GM12878 (cell line): ENCODE measurements at regions not wholly inside any gene's neighbourhood (a gene's known extent, or its start where the extent isn't known, plus 50 kb on each side); places are given as distances from the start of the nearest gene placed in this dataset.

Source experiments
- ATAC-seq: fragments of 200-7000 bp; cut with Tn5 transposase; 3 replicates; pipeline ENCODE4 v1.9.1; 2020; ENCODE audit warnings: mild to moderate bottlenecking, moderate library complexity
- BruUV-seq: library from RNA; stranded (reverse); fragments of 400-500 nt; replicated peaks from 2 replicates; lab custom pipeline; 2021; lab: Mats Ljungman, UMichigan
- CTCF ChIA-PET: fragments of 300-600 bp; sonication (Branson Sonifier 250); formaldehyde crosslinking; extraction: SDS; loops from one replicate; lab custom pipeline; 2021; ENCODE audit warnings: inconsistent platforms; lab: Yijun Ruan, JAX
- POLR2A ChIA-PET: fragments of 350-600 bp; formaldehyde crosslinking; extraction: SDS; loops from one replicate; lab custom pipeline; 2021; ENCODE audit warnings: inconsistent platforms; lab: Charles Lee
- RAD21 ChIA-PET: fragments of 300-600 bp; sonication (Branson Sonifier 250); formaldehyde crosslinking; loops from one replicate; lab custom pipeline; 2023; ENCODE audit warnings: antibody characterized with exemption; ENCODE audit not compliant: unreplicated experiment; lab: Charles Lee
- SMC1A ChIA-PET: fragments of 300-600 bp; sonication (Branson Sonifier 250); formaldehyde crosslinking; loops from one replicate; lab custom pipeline; 2023; ENCODE audit not compliant: unreplicated experiment, uncharacterized antibody; lab: Charles Lee
- DNase-seq: peaks from one replicate; pipeline ENCODE4 v3.0.0-alpha.2; 2011; ENCODE audit warnings: low read depth, low spot score
- FAIRE-seq: peaks from 3 replicates; lab custom pipeline; 2011; peaks lifted over from hg19 to GRCh38; lab: Jason Lieb, UNC
- H2AFZ ChIP-seq: 2 replicates; pipeline ENCODE4 v1.6.0; 2011; ENCODE audit warnings: low read depth, low read length, control low read depth; ENCODE audit not compliant: control insufficient read depth
- H3K27ac ChIP-seq: 2 replicates; pipeline ENCODE4 v1.5.1; 2011; ENCODE audit warnings: control low read depth; ENCODE audit not compliant: control insufficient read depth, insufficient read depth
- H3K27me3 ChIP-seq, 2 experiments: replicated peaks in 1 of 2; 2 replicates each; pipeline versions ENCODE4 v1.6.0 to v1.6.1; 2011; ENCODE audit warnings: low read length in 1 of 2; ENCODE audit not compliant: control insufficient read depth in 2 of 2, insufficient read depth in 2 of 2
- H3K36me3 ChIP-seq, 2 experiments: 2 replicates each; pipeline ENCODE4 v1.5.1; 2011; ENCODE audit warnings: low read length in 1 of 2; ENCODE audit not compliant: control insufficient read depth in 2 of 2, insufficient read depth in 2 of 2
- H3K4me1 ChIP-seq: 2 replicates; pipeline ENCODE4 v1.6.1; 2011; ENCODE audit warnings: mild to moderate bottlenecking, low read length, moderate library complexity, mixed read lengths; ENCODE audit not compliant: control insufficient read depth, insufficient read depth
- H3K4me2 ChIP-seq: 2 replicates; pipeline ENCODE4 v1.6.0; 2011; ENCODE audit warnings: control low read depth; ENCODE audit not compliant: control insufficient read depth, insufficient read depth
- H3K4me3 ChIP-seq: fragments of 200-600 bp; sonication (generic); 2 replicates; pipeline ENCODE4 v1.5.1; 2016
- H3K79me2 ChIP-seq: 2 replicates; pipeline ENCODE4 v1.6.0; 2011; ENCODE audit warnings: low read length; ENCODE audit not compliant: control insufficient read depth, insufficient read depth
- H3K9ac ChIP-seq: 2 replicates; pipeline ENCODE4 v1.8.0; 2011; ENCODE audit warnings: low read length, control low read depth, mixed read lengths; ENCODE audit not compliant: control insufficient read depth, insufficient read depth
- H3K9me3 ChIP-seq: replicated peaks from 3 replicates; pipeline ENCODE4 v1.5.1; 2011; ENCODE audit warnings: mild to moderate bottlenecking, low read length; ENCODE audit not compliant: control insufficient read depth, insufficient read depth
- H4K20me1 ChIP-seq: 2 replicates; pipeline ENCODE4 v1.6.0; 2011; ENCODE audit not compliant: control insufficient read depth, insufficient read depth
- ATF7 ChIP-seq: fragments of 450-650 bp; IDR thresholded peaks from 2 replicates; pipeline ENCODE4 v1.6.1; 2016; ENCODE audit warnings: low read depth, mild to moderate bottlenecking
- BCL11A ChIP-seq: IDR thresholded peaks from 2 replicates; pipeline ENCODE4 v1.6.1; 2011; ENCODE audit warnings: low read depth, low read length
- BHLHE40 ChIP-seq, 2 experiments: fragments of 450-650 bp in 1 of 2; IDR thresholded peaks; 2 replicates each; pipeline ENCODE4 v1.6.1; 2011 to 2017; ENCODE audit warnings: low read depth in 2 of 2, borderline replicate concordance in 1 of 2, improper control_type of control experiment in 1 of 2, low read length in 1 of 2, mild to moderate bottlenecking in 1 of 2
- CBX3 ChIP-seq: fragments of 200-600 bp; sonication (generic); IDR thresholded peaks from 2 replicates; pipeline ENCODE4 v1.6.1; 2016; ENCODE audit warnings: low read depth, borderline replicate concordance
- CHD1 ChIP-seq: IDR thresholded peaks from 2 replicates; pipeline ENCODE4 v1.6.1; 2012; ENCODE audit warnings: low read depth, low read length, improper control_type of control experiment
- IRF5 ChIP-seq: fragments of 450-650 bp; IDR thresholded peaks from 2 replicates; pipeline ENCODE4 v1.6.1; 2017; ENCODE audit warnings: borderline replicate concordance
- LARP7 ChIP-seq: fragments of 450-650 bp; IDR thresholded peaks from 2 replicates; pipeline ENCODE4 v1.6.1; 2017; ENCODE audit warnings: mild to moderate bottlenecking
- NFYB ChIP-seq: IDR thresholded peaks from 2 replicates; pipeline ENCODE4 v1.6.1; 2011; ENCODE audit warnings: low read depth, mild to moderate bottlenecking, low read length, improper control_type of control experiment, moderate library complexity; ENCODE audit not compliant: insufficient read depth
- NRF1 ChIP-seq: conservative IDR thresholded peaks from 2 replicates; pipeline ENCODE4 v1.6.1; 2011; ENCODE audit warnings: mild to moderate bottlenecking, low read depth, low read length, improper control_type of control experiment
- PAX8 ChIP-seq: fragments of 450-650 bp; IDR thresholded peaks from 2 replicates; pipeline ENCODE4 v1.6.1; 2017; ENCODE audit warnings: mild to moderate bottlenecking, moderate library complexity
- POLR2AphosphoS2 ChIP-seq: IDR thresholded peaks from 2 replicates; pipeline ENCODE4 v1.6.1; 2011; ENCODE audit warnings: low read depth, mild to moderate bottlenecking, low read length, improper control_type of control experiment, moderate library complexity
- POLR2AphosphoS5 ChIP-seq: IDR thresholded peaks from 2 replicates; pipeline ENCODE4 v1.6.1; 2011; ENCODE audit warnings: mild to moderate bottlenecking, low read length, inconsistent platforms
- RELA ChIP-seq: fragments of 450-650 bp; IDR thresholded peaks from 2 replicates; pipeline ENCODE4 v1.8.0; 2014; ENCODE audit warnings: borderline replicate concordance; ENCODE audit not compliant: partially characterized antibody
- SREBF2 ChIP-seq: IDR thresholded peaks from 2 replicates; pipeline ENCODE4 v1.6.1; 2012; ENCODE audit warnings: mild to moderate bottlenecking, low read length
- TAF1 ChIP-seq: IDR thresholded peaks from 2 replicates; pipeline ENCODE4 v1.6.1; 2011; ENCODE audit warnings: mild to moderate bottlenecking, low read depth, low read length, borderline replicate concordance
- ZNF217 ChIP-seq: fragments of 450-650 bp; IDR thresholded peaks from 2 replicates; pipeline ENCODE4 v1.6.1; 2017; ENCODE audit warnings: antibody characterized with exemption, mild to moderate bottlenecking
- WGBS: methylation state at CpG from one replicate; pipeline ENCODE4 v1.1.6; 2016; ENCODE audit warnings: low lambda C conversion rate; ENCODE audit not compliant: insufficient replicate concordance, insufficient coverage; ENCODE audit errors: missing lambda C conversion rate; 5-methylcytosine and 5-hydroxymethylcytosine counted together
- in situ Hi-C: fragments of 300-500 bp; cut with MboI; formaldehyde crosslinking; loops from 9 replicates; pipeline ENCODE4 v1.14.3; 2018; ENCODE audit warnings: mixed read lengths
- intact Hi-C: fragments of 100-400 bp; cut with micrococcal nuclease; formaldehyde crosslinking; loops from one replicate; pipeline ENCODE4 v1.14.2; 2022; ENCODE audit not compliant: unreplicated experiment
- TF ChIP-seq, protein P1 (sequence below): fragments of 150-350 bp; IDR thresholded peaks from 2 replicates; pipeline ENCODE4 v1.6.1; 2016; ENCODE audit warnings: low read depth, low read length

DNA sequence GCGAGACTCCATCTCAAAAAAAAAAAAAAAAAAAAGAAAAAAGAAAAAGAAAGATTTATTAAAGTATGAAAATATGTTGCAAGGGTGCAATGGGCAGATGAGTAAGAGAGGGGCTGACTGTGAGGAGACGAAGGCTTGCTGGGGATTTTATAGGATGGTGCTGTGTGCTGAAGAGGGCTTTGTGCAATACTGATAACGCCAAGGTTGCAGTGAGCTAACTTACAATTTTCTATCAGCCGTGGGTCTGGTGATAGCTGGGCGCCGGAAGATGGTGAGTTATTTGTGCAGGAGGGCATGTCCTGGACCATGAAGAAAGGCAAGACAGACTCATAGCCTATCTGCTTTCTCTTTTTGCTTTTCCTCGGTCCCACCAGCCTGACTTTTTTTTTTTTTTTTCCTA is 281.1 kb downstream of the MAP2K6 start:
- Histone ChIP-seq H3K4me2 (no peak overlapping the region), H3K27me3 (no peaks in the 10 kb centered on the region)
- 48% methylated on average over 6 of the region's 7 CpGs for WGBS
- TF ChIP-seq LARP7 (no peak), RELA (no peak), IRF5 (no peak), SREBF2 (no peak), BCL11A (no peak), CHD1 (no peak), POLR2AphosphoS2 (no peak), BHLHE40 (IDR thresholded peaks at IDR 0.05; ENCODE audit: borderline replicate concordance in 1 of 2, low read depth in 2 of 2, low read length in 1 of 2) (no peak), TAF1 (no peak), NRF1 (no peak), NFYB (no peak), CBX3 (no peak), ATF7 (no peak), ZNF217 (no peak), POLR2AphosphoS5 (no peak), PAX8 (no peak)
- TF ChIP-seq, protein P1, sequence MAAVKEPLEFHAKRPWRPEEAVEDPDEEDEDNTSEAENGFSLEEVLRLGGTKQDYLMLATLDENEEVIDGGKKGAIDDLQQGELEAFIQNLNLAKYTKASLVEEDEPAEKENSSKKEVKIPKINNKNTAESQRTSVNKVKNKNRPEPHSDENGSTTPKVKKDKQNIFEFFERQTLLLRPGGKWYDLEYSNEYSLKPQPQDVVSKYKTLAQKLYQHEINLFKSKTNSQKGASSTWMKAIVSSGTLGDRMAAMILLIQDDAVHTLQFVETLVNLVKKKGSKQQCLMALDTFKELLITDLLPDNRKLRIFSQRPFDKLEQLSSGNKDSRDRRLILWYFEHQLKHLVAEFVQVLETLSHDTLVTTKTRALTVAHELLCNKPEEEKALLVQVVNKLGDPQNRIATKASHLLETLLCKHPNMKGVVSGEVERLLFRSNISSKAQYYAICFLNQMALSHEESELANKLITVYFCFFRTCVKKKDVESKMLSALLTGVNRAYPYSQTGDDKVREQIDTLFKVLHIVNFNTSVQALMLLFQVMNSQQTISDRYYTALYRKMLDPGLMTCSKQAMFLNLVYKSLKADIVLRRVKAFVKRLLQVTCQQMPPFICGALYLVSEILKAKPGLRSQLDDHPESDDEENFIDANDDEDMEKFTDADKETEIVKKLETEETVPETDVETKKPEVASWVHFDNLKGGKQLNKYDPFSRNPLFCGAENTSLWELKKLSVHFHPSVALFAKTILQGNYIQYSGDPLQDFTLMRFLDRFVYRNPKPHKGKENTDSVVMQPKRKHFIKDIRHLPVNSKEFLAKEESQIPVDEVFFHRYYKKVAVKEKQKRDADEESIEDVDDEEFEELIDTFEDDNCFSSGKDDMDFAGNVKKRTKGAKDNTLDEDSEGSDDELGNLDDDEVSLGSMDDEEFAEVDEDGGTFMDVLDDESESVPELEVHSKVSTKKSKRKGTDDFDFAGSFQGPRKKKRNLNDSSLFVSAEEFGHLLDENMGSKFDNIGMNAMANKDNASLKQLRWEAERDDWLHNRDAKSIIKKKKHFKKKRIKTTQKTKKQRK, result no peak
- TF ChIP-seq, all 136 proteins: peak for 0
- BruUV-seq, result no TSS peak
- Histone ChIP-seq H3K36me3 (no peaks in the 10 kb centered on the region), H3K4me3 (no peak overlapping the region), H3K9me3 (no peaks in the 10 kb centered on the region; the same call in 2 of the 3 replicates), H3K79me2 (no peaks in the 10 kb centered on the region), H3K9ac (no peak overlapping the region), H3K4me1 (no peaks in the 10 kb centered on the region), H3K27ac (no peak overlapping the region), H4K20me1 (no peaks in the 10 kb centered on the region), H2AFZ (no peak overlapping the region)
- DNase-seq, result no peak
- in situ Hi-C loops (no loop called here), intact Hi-C loops (no loop called here)
- ChIA-PET RAD21 (no interaction called here), SMC1A (no interaction called here), CTCF (no interaction called here), POLR2A (no interaction called here)
- no peak for ATAC-seq
- no peak for FAIRE-seq
